ENCODE measurements at regions not wholly inside any gene's neighbourhood (a gene's known extent, or its start where the extent isn't known, plus 50 kb on each side); places are given as distances from the start of the nearest gene placed in this dataset.

- no peak for TF ChIP-seq CTCF (conservative IDR thresholded peaks at IDR 0.05 in 1 of 2, IDR thresholded peaks at IDR 0.05 in 1 of 2; ENCODE audit: low read depth in 1 of 2, low read length in 2 of 2)
- no peak for TF ChIP-seq EZH2 (IDR thresholded peaks at IDR 0.05; ENCODE audit: low read length, missing control alignments)
These were observed 69.3 kb upstream of the LRRN2 start for GRCh38 chr1:204754821-204755220.

Measured in fibroblast of lung (primary cell).